ENCODE measurements at regions not wholly inside any gene's neighbourhood (a gene's known extent, or its start where the extent isn't known, plus 50 kb on each side); places are given as distances from the start of the nearest gene placed in this dataset.

- DNase-seq: no peak
These were observed 93.9 kb downstream of the RHOB start for GRCh38 chr2:20540587-20541293.

DNA sequence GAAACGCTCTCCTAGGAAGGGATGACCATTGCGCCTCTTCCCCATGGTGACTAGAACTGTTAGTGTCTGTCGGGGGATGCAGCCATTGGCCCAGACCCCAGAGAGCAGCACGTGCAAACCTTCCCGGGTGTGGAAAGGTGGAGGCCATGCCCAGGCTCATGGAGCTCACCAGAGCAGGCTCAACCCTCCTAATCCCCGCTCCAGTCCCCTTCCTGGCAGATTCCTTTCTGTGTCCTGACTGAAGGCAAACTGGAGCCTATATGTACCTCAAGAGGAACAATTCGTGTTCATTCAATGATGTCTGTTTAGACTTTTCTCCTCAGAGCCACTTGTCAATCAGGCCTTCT, 94.4 kb downstream of the RHOB start:
- no peak for DNase-seq

- DNase-seq: no peak
These were observed 94.8 kb downstream of the RHOB start for GRCh38 chr2:20541651-20542050.

- DNase-seq: no peak
These were observed 95.4 kb downstream of the RHOB start for GRCh38 chr2:20542269-20542668.

DNA sequence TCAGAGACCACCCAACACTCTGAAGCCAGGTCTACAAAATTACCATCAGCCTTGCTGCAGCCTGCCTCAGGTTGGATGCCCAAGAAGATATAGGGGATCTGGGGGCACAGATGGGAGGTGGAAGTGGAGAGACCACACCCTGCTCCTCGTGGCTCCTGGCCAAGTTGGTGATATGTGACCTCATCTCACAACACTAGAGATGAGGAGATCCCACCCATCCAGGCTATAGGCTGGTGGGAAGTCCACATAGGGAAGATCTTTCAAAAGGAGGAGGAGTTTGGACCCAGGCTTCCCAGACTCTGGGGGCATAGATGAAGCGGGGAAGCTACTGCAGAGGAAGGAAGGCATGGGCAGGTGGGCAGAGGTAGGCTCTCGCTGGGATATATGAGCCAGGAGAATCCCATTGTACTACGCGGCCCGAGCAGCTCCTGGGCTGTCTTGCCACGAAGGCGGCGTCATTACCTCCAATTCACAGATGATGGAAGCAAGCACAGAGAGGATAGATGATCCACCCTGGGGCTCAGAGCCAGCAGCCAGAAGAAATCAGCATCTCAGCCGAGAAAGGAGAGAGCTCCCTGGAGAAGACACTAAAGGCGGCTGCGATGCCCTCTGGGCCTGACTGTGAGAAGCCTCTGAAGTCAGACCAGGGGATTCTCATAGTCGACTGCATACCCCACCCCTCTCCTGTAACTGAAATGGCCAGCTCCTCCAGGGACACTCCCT, 96.0 kb downstream of the RHOB start:
- no peak for DNase-seq

GRCh38 chr2:20543469-20544152, 96.7 kb downstream of the RHOB start:
- DNase-seq: no peak

DNA sequence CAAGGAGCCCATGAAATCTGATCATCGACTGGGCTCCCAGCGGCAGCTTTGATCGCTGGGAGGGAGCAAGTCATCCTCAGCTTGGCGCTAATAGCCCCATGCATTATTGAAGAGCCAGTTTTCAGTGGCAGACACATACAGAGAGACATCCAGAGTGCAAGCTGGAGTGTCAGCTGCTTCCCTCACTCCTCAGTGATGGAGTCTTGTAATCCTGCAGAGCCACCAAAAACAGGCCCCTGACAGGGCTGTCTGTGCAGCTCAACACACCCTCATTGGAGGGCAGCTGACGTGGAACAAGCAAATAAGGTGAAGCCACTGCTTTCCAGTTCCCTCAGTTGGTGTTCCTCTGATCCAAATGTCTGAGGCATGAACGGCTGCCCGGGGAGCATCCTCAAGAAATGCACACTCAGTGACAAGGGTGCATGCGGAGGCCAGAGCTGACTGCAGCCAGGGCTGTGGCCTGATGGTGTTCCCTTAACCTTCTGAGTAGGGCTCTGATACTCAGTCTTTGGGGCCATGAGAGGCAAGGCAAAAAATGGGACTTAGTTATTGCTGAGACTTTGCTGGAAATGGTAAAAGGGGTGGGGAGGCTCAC, 97.4 kb downstream of the RHOB start:
- no peak for DNase-seq

DNA sequence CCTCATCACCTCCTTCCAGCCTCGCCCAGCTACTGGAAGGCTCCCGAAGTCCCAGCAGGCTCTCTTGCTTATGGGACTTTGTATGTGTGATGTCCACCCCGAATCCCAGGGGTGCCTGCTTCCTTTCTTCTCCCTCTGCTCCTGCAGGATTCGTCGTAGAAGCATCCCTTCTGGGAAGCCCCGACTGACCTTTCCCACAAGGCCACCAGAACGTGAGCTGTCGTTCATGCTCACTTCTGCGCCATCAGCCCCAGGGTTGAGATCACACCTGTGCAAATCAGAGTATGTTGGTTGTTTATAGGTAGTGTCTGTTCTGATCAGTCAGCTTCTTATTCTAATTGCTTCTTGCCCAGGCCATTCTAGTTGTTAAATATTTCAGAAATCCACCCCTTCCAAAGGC, 101.8 kb downstream of the HS1BP3 start:
- DNase-seq: no peak

DNA sequence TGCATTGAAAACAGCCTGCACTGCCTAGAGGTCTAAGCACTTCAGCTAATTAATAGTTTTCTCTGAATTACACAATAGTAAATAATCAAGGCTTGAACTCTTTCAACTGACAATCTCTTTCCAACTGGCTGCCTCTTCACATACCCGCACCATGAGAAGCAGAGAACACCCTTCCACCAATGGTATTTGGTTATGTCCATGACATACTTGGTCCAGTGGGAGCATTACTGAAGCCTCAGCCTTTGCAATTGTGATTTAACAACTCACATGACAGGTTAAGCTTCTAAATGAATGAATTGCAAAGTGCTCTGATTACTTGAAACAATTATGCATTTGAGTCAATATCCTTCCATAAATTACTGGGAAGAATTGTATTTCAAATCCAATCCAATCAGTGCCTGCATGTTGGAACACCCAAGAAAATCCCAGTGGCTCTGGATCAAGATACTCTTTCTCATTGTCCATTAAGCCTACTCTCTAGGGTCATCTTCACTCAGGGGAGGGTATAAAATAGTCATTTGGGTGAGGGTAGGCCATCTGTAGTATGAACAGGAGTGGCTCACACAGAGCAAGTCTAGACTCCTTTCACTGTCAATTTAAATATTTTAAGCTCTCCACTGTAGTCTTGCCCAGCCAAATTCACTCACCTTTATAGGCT, 101.1 kb downstream of the HS1BP3 start:
- no peak for DNase-seq

DNA sequence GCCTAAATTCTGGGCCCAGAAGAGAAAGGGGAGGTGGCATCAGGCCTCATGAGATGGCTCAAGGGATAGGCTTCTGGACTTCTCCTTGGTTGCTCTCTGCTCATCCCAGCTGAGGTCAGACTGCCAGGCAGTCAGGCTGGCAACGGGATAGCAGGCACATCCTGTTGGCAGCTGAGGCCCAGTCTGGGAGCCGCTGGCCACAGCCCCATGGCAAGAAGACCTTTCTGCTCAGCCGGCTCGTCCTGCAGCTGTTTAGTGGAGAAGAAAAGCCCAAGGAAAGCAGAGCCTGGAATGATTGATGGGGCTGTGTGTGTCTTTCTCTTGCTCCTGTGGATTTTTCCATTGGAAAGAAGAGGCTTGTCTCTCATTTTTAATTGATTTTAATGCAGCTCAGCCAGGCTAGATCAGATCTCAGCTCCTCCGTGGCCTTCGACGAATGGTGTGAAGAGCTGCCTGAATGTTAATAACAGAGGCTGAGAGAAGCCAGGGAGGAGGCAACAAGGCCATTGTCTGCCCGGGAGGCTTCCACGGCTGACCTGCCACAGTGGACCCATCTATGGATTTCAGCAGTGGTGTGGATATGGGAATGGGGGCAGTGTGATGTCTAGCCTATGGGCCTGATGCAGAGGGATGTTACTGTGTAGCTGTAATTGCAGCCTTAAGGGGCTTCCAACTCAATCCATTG, 99.5 kb downstream of the HS1BP3 start:
- DNase-seq: no peak

- no peak for DNase-seq
These were observed 99.0 kb downstream of the HS1BP3 start for GRCh38 chr2:20551945-20552328.

GRCh38 chr2:20552847-20553246, 98.1 kb downstream of the HS1BP3 start:
- DNase-seq: peak; percentile 6 to 44

DNA sequence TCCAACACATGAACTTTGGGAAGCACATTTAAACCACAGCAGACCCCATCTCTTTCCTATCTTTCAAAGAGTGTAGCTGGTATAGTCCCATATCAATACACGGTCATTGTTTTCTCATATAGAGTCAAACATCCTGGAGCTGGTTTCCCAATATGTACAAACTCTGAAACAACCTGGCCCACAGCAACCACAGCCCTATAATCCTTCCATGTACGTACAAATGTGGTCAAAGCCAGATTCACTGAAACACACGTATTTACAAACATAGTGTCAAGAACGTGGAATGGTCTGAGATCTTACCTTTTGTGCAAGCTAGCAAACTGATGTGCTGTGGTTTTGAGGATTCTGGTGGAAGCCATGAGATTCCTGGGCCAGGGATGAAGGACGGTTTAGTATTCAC, 97.3 kb downstream of the HS1BP3 start:
- no peak for DNase-seq

DNA sequence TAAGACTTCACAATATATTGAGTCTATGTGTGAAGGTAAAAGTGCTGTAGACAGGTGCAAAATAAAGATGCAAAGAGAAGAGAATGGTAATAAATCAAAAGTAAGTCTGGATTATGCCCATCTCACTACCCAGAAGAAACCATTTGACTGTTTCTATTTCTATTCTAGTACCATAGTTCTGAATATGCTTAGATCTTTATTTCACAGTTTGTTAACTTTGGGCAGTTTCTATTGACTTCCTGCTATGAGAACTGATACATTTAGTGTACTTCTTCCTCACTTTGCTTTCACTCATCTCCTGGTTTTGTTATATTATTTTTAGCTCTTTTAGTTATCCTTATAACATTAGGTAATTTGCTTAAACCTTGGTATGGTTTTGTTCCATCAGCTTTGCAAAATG, 94.9 kb downstream of the HS1BP3 start:
- no peak for DNase-seq

- no peak for DNase-seq
These were observed 94.1 kb downstream of the HS1BP3 start for GRCh38 chr2:20556756-20557155.

DNA sequence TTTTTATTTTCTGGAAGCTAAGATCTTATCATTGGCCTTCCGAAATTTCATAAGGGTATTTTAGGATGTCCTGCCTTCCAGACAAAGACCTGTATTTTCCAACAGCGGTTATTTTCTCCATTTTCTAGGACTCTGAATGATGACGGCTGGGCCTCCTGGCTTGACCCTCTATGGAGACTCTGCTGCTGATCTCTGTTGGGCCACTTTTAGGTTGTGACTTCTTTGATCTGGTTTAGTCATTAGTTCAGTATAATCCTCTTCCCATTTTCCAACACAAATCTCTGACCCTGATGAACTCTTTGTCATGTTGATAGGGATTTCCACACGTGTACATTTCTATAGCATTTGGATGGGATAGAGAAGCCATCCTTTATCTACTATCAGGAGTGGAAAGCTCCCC, 93.7 kb downstream of the HS1BP3 start:
- DNase-seq: no peak

GRCh38 chr2:20557635-20558034, 93.3 kb downstream of the HS1BP3 start:
- DNase-seq: no peak

DNA sequence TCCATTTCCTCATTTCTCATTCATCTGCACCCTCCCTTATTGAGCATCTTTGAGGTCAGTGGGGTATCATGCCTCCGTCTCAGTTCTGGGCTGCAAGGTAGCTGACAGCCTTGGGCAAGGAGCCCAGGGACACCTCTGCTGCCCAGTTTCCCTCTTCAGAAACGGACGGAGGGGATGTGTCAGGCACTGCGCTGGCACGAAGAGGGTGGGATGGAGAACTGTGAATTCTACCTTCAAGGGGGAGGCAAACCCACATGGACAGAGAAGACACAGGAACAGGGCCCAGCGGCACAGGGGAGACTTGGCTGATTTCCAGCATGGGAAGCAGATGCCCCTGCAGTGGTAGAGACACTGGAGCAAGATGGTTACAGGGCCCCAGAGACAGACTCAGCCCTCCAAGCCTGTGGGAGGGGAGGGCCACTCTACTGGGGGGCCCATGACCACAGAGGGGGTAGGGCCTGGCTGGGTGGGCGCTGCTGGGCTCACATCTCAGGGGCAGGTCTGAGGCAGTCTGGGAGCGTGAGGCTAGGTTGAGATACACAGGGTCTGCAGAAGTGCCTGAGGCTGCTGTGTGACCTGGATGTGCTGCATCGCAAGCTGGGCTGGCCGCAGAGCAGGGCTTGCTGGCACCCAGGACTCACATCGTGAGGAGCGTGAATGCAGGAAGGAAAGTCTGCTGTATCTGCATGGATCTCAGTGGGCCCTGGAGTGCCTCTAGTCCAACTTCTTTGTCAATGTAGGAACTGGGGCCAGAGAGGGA, 92.3 kb downstream of the HS1BP3 start:
- DNase-seq: no peak

GRCh38 chr2:20559277-20559676, 91.6 kb downstream of the HS1BP3 start:
- DNase-seq: no peak

DNA sequence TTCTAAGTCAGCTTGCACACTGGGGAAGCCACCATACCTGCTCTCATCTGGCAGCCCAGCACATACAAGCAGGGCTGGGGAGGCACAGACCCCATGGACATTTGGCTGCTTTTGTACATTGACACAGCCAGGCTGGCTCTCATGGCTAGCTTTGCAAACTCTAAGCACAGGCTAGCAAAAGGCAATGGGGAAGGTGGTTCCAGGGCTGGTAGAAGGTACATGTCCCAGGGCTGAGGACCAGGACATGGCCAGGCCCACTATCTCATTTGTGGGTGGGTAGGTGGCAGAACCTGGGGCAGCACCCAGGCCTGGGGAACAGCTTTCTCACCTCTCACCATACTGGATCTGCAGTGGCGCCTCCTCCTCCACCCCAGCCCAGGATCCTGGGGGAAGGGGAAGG, 90.9 kb downstream of the HS1BP3 start:
- DNase-seq: no peak

DNA sequence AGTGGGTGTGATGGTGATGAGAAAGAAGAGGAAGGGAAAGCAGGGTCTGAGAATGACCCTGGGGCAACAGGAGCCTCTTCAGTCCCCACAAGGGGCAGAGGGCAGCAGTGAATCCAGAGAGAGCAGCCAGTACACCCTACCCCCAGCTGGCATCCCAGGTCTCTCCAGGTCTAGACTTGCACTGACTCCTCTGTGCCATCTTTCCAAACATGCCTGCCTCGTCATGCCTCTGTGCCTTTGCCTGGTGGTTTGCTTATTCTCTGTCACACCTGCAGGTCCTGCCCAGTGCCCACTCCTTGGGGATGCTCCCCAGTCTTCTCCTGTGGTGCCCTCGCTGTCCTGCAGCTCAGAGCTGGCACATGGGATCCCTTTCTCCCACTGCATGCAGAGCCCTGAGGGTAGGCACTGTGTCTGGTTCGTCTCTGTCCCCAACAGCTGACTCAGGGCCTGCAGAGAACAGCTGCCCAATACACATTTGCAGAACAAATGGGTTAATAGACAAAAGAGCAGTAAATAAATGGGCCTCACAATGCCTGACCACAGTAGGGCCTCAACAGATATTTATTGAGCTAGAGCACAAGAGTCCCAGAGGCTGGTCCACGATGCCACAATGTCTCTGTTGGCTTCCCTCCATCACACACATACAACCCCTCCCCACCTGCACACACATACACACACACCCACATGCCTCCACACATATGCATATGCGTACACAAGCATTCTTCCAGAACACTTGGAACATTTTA, 89.8 kb downstream of the HS1BP3 start:
- DNase-seq: no peak

Data from inflammatory macrophage (primary cell).